OCI-LY1 (cell line): ENCODE measurements at regions not wholly inside any gene's neighbourhood (a gene's known extent, or its start where the extent isn't known, plus 50 kb on each side); places are given as distances from the start of the nearest gene placed in this dataset.

ENCODE experiments used
- EZH2 ChIP-seq: fragments of 200-600 bp; sonication (generic), shearing (Covaris generic); IDR thresholded peaks from 2 replicates; pipeline ENCODE4 v1.8.0; 2017; ENCODE audit warnings: borderline replicate concordance, mixed run types, mild to moderate bottlenecking, antibody characterized with exemption, low read length, moderate library complexity, mixed read lengths
- TF ChIP-seq, protein P1 (sequence below): fragments of 200-600 bp; sonication (generic), shearing (Covaris generic); IDR thresholded peaks from 2 replicates; pipeline ENCODE4 v1.5.1; 2017; ENCODE audit warnings: mild to moderate bottlenecking, antibody characterized with exemption, low read length, moderate library complexity, mixed read lengths

DNA sequence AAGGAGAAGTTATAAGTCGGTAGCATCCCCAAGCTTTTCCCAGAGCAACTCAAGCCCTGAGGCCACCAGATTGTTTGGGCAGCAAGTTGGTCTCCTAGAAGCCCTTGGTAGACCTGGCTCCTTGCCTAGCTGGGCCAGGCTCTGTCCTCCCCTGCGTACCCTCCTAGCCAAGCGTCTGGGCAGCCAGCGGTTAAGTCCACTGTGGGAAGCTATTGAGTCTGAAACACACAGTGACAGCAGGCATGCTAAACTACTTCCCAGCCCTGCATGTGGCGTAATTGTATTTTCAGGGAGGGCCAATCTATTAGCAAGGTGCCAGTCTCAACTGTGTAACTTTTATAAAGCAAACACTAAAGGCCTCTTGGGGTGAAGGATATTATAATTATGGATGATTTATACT is 419.1 kb upstream of the RBFOX1 start:
- TF ChIP-seq, protein P1, sequence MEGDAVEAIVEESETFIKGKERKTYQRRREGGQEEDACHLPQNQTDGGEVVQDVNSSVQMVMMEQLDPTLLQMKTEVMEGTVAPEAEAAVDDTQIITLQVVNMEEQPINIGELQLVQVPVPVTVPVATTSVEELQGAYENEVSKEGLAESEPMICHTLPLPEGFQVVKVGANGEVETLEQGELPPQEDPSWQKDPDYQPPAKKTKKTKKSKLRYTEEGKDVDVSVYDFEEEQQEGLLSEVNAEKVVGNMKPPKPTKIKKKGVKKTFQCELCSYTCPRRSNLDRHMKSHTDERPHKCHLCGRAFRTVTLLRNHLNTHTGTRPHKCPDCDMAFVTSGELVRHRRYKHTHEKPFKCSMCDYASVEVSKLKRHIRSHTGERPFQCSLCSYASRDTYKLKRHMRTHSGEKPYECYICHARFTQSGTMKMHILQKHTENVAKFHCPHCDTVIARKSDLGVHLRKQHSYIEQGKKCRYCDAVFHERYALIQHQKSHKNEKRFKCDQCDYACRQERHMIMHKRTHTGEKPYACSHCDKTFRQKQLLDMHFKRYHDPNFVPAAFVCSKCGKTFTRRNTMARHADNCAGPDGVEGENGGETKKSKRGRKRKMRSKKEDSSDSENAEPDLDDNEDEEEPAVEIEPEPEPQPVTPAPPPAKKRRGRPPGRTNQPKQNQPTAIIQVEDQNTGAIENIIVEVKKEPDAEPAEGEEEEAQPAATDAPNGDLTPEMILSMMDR, result no peak
- TF ChIP-seq EZH2, result no peak
